ENCODE measurements at regions not wholly inside any gene's neighbourhood (a gene's known extent, or its start where the extent isn't known, plus 50 kb on each side); places are given as distances from the start of the nearest gene placed in this dataset.

- TF ChIP-seq CTCF (IDR thresholded peaks at IDR 0.05; ENCODE audit: control extremely low read depth in 1 of 3, insufficient read depth in 1 of 3, low read depth in 1 of 3, low read length in 3 of 3): no peak
- no peak for TF ChIP-seq POLR2A (IDR thresholded peaks at IDR 0.05; ENCODE audit: control extremely low read depth in 1 of 2, low read depth in 2 of 2, low read length in 2 of 2)
- no peak for TF ChIP-seq POLR2AphosphoS5 (IDR thresholded peaks at IDR 0.05; ENCODE audit: low read depth, low read length)
- no peak for TF ChIP-seq RAD21 (IDR thresholded peaks at IDR 0.05 in 1 of 2, conservative IDR thresholded peaks at IDR 0.05 in 1 of 2; ENCODE audit: low read depth in 2 of 2, low read length in 2 of 2)
- TF ChIP-seq MAX (IDR thresholded peaks at IDR 0.05): no peak
- no peak for TF ChIP-seq EP300 (IDR thresholded peaks at IDR 0.05; ENCODE audit: borderline replicate concordance in 1 of 2, low read depth in 2 of 2, low read length in 2 of 2)
- no peak for TF ChIP-seq TBP (IDR thresholded peaks at IDR 0.05; ENCODE audit: low read depth, low read length)
- no peak for TF ChIP-seq RFX5 (IDR thresholded peaks at IDR 0.05; ENCODE audit: borderline replicate concordance, low read depth, low read length)
- TF ChIP-seq RBBP5 (IDR thresholded peaks at IDR 0.05; ENCODE audit: borderline replicate concordance, low read depth, low read length): no peak
- no peak for TF ChIP-seq SP1 (IDR thresholded peaks at IDR 0.05; ENCODE audit: low read depth, low read length)
- TF ChIP-seq TCF12 (IDR thresholded peaks at IDR 0.05; ENCODE audit: low read depth, low read length): no peak
- no peak for TF ChIP-seq TAF1 (IDR thresholded peaks at IDR 0.05; ENCODE audit: low read depth, low read length)
- no peak for TF ChIP-seq GTF2F1 (IDR thresholded peaks at IDR 0.05; ENCODE audit: borderline replicate concordance, low read depth, low read length)
- TF ChIP-seq PHF8 (conservative IDR thresholded peaks at IDR 0.05; ENCODE audit: low read depth, low read length): no peak
Measured at GRCh38 chr20:17798601-17799000, 98.8 kb downstream of the BANF2 start.

Measured in H1 (cell line).